ENCODE measurements at regions not wholly inside any gene's neighbourhood (a gene's known extent, or its start where the extent isn't known, plus 50 kb on each side); places are given as distances from the start of the nearest gene placed in this dataset.
A peak's percentile ranks its signal among the peaks of the same experiment; 100 is the strongest.
"Not testable (repeated sequence)": the region's sequence is repeated elsewhere in the genome, so short reads cannot be mapped to it uniquely, and the experiment has no call there.

DNA sequence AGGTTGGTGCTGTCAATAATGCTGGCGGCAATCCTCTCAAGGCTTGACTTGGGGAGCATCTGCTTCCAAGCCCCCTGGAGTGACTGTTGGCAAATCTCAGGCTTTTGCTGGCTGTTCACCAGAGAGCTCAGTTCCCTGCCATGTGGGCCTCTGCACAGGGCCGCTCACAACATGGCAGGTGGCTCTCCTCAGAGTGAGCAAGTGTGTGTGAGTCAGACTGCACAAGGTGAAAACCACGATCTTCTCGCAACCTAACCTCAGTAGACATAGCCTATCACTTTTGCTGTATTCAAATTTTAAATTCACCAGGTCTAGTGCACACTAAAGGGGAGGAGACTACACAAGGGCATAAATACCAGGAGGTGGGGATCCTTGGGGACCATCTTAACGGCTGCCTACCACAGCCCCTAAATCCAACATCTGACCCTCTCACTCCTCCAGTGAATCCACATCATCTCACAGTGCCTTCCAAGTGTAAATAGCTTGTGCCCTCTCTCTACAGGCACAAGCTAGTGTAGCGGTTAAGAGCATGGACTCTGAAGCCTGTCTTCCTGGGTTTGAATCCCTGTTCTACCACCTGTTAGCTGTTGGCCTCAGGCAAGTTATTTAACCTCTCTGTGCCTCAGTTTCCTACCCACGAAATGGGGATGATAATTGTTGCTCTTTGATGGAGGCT, 187.7 kb upstream of the CXCR4 start:
- DNase-seq (ENCODE audit: extremely low spot score, insufficient read length, low read depth) (no peak), FAIRE-seq (peak; percentile 78)

DNA sequence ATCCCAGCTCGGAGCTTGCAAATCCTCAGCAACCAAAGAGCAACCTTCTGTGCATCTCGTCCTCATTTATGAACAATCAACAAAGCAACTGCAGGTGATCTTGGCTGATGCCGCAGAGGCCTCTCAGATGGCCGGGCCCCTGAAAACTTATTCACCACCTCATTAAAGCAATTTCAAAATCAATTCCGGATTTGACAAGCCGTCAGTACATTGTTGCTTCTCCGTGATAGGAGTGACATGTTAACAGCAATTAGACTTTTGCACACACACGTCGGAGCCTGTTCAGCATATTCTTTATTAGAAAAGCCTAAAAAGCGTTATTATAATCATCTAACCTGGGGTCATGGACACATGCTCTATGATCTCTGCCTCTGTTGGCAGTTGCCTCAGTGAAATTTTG, 183.1 kb upstream of the CXCR4 start:
- no peak for DNase-seq (ENCODE audit: extremely low spot score, insufficient read length, low read depth)
- no peak for FAIRE-seq

DNA sequence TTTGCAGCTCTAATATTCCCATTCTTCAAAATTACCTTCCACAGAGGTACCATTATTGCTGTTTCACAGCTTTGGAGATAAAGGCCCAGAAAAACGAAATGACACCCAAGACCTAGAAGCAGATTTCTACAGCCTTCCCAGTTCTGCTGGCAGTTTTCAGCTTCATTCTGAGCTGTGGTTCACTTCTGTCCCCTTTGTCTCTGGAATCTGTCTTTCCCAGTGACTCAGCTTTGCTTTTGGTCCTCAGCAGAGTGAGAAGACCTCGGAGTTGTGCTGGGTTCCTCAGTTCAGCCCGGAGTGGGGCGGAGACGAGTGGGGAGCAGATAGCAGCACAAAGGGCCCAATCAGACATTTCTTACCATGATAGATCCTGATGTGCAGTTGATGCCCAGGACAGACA, 180.7 kb upstream of the CXCR4 start:
- DNase-seq (ENCODE audit: extremely low spot score, insufficient read length, low read depth) (no peak), FAIRE-seq (no peak)

DNA sequence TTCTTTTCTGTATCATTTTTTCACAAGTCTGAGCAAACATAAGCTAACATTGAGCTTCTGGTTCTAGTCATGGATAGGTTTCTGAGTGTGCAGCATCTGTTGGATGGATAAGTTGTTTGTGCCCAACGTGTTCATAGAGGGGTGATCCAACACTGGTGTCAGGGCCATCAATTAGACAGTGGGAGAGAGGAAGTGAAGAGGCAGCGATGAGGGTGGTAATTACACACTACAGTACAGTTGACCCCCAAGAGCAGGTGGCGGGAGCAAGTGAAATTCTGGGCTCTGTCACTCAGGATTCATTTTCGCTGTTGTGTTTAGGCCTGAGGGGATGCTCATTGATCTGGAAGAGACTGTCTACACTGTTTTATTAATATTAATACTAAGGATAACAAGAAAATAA, 180.0 kb upstream of the CXCR4 start:
- DNase-seq (ENCODE audit: extremely low spot score, insufficient read length, low read depth) (no peak), FAIRE-seq (no peak)

DNA sequence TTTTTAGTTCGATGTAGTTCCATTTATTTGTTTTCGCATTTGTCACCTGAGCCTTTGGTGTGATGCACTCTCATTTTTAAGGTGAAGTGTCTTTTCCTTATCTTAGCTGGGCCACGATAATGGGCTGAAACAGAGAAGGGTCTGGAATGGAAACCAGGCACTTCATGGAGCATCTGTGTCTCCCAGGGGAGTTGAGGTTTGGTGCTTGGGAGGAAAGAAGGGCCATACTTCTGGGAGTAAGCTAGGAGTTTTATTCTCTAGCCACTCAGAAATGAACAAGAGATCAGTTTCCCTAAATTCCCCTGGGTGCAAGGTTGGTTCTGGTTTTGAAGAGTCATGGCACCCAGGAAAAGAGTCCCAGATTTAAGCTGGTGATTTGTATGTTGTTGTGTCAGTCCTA, 179.4 kb upstream of the CXCR4 start:
- DNase-seq (ENCODE audit: extremely low spot score, insufficient read length, low read depth) (no peak), FAIRE-seq (no peak)

DNA sequence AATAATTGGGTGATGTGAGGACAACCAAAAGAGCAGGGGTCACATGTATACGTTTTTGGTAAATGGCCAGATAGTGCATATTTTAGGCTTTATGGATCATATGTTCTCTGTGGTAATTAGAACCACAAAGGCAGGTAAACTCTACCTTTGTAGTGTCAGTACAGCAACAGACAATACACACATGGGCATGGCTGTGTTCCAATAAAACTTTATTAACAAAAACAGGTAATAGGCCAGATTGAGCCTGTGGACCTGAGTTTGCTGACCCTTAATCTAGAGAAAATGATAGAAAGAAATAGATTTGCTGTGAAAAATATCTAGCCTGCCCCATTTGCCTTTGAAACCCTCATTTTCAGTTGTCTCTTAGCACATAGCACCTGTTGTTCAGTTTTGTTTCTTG, 177.2 kb upstream of the CXCR4 start:
- FAIRE-seq = no peak
- no peak for DNase-seq (ENCODE audit: extremely low spot score, insufficient read length, low read depth)

DNA sequence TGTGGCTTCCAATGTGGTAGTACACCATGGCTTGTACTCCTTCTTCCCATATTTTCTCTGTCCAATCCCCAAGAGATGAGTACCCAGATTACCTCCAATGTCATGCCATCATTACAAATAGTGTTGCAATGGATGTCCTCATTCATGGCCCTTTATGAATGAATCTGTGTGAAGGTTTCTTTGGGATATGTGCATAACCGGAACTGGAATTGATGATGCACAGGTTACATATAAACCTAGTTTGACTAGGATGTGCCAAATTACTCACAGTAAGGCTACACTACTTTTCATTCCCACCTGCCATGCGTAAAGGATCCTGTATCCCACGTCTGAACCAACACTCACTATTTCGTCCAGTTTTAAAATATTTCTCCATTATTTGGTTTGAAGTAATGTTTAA, 173.9 kb upstream of the CXCR4 start:
- FAIRE-seq (no peak), DNase-seq (ENCODE audit: extremely low spot score, insufficient read length, low read depth) (no peak)

DNA sequence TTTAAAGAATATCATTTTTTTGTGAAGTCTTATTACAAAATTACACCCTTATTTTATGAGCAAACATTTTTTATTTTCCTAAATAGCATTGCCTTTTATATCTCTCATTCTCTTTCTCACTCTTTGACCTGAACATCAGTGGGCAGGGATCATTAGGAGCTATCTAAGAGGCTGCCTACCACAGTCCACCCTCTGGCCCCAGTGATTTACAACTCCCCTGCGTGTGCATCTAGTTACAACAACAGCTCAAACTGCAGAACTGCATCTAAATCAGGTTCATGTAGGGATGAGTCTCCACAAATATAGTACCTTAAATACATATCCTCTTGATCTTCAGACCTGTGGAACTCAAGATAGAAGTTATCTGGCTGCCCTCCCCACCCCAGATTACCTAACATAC, 172.4 kb upstream of the CXCR4 start:
- FAIRE-seq = no peak
- DNase-seq (ENCODE audit: extremely low spot score, insufficient read length, low read depth) = no peak

DNA sequence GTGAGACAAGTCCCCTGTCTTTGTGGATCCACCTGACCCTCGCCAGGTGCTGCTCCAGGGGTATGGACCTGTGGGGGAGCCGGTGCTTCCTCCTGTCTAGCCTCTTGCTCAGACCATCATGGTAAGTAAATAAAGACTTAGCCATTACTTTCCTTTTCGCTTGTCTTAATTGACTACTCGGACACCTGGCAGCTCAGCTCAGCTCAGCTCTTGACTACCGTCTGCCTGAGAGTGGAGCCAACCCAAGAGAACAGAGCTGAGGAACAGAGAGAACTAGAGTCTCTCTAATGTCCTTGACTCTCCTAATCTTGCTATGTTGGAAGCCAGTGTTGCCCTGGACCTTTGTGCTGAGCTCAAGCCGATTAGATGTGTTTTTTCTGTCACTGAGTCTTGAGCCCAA, 170.3 kb upstream of the CXCR4 start:
- no peak for DNase-seq (ENCODE audit: extremely low spot score, insufficient read length, low read depth)
- FAIRE-seq = no peak

DNA sequence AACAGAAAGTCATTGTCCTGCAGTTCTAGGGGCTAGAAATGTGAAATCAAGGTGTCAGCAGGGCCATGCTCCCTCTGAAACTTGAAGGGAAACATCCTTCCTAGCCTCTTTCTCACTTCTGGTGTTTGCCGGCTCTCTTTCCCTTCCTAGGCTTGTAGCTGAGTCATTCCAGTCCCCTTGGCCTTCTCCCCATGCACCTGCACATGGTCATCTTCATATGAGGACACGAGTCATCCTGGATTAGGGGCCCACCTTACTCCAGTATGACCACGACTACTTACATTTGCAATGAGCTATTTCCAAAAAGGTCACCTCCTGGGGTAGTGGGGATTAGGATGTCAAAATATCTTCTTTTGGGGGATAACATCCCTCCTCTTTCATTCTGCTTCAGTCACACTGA, 168.5 kb upstream of the CXCR4 start:
- no peak for FAIRE-seq
- no peak for DNase-seq (ENCODE audit: extremely low spot score, insufficient read length, low read depth)

DNA sequence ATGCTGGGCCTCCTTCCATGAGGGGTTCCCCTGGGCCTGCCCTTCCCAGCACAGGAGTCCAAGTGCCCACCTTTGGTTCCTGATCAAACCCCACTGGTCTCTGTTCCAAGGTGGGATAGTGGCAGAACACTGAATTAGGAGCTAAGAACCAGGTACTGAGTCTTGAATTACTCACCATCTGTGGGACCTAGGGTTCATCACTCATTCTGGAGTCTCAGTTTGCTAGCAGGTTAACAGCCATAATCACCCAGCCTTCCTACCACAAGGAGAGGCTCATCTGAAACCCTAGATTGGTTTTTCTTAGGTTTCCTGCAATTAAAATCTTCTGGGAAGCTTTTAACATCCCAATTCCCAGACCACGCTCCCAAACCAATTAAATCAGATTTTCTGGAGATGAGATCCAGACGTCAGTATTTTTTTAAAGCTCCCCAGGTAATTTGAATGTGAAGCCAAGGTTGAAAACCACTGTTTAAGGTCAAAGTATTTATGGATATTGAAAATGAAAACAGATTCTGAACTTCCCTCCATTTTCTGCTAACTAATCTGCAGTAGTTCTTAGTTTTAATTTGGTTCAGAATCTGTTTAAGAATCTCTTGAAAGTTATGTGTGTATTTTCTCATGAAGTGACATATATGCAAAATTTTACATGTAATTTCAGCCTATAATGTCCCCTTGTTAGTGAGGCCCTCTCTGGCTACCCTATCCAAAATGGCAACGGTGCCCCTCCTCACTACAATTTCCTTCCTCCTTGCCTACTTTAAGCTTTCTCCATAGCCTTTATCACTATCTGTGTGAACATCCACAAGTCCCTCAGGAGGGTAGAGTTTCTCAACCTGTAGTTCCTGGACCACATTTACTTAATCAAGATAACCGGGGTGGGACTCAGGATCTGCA, 166.5 kb upstream of the CXCR4 start:
- DNase-seq (ENCODE audit: extremely low spot score, insufficient read length, low read depth) (no peak), FAIRE-seq (peak; percentile 60)

DNA sequence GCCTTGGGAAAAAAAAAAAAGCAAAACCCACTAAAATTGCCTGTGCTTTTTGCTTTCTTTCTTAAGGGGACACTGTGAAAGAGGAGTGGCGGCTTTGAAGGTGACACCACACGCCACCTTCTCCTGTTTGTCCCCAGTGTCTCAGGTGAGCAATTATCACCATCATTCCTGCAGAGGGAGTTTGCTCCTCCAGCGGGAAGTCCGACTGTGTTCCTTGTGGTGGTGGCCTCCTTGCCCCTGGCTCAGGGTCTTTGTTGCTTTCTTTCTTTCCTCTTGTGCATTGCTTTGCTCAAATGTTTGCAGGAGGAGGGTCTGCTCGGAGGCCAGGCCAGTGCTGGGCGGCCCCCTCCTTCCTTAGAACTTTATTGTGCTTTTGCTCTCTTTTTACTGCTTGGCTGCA, 164.3 kb upstream of the CXCR4 start:
- FAIRE-seq (no peak), DNase-seq (ENCODE audit: extremely low spot score, insufficient read length, low read depth) (no peak)

DNA sequence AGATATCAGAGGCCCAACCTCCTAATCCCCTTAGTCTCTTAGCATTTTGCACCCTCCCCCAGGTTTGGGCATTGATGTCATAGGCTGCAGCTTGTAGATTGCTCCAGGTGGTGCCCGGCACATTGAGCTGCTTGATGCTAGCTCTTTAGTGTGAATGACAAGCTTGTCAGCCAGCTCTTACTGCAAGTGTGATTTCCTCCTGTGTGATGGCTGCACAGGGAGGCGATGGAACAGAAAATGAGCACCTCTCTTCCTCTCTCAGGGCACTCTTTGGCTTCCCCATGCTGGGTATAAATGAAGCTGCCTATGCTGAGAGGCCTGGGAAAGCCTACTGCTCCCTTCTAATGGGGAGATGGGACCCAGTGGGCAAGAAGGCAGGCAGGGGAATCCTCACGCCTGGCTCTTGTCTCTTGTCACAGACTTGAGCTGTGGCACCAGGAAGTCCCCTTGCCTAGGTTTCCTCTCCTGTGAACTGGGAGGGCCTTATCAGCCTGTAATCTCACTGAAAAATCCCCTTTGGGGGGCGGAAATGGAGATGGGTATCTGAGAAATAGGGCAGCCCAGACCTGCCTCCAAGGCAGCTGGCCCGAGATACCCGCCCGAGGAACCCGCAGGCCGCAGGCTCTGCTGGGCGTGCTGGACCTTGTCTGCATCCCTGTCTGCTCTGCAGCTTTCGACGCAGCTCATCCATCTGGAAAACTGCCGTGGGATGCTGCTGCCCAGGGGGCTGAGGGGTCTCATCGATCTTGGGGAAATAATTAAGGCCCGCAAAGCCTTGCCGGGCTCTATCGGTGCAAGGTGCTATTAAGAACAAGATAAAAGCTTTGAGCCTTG, 163.5 kb upstream of the CXCR4 start:
- FAIRE-seq = peak; percentile 29
- DNase-seq (ENCODE audit: extremely low spot score, insufficient read length, low read depth) = no peak

DNA sequence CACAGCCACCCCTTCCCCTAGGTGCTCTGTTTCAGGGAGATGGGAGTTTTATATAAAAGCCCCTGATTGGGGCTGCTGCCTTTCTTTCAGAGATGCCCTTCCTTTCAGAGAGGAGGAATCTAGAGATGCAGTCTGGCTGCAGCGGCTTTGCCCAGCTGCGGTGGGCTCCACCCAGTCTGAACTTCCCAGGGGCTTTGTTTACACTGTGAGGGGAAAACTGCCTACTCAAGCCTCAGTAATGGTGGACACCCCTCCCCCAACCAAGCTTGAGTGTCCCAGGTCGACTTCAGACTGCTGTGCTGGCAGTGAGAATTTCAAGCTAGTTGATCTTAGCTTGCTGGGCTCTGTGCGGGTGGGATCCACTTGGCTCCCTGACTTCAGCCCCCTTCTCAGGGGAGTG, 148.4 kb upstream of the CXCR4 start:
- DNase-seq (ENCODE audit: extremely low spot score, insufficient read length, low read depth); FAIRE-seq: not testable (repeated sequence)

DNA sequence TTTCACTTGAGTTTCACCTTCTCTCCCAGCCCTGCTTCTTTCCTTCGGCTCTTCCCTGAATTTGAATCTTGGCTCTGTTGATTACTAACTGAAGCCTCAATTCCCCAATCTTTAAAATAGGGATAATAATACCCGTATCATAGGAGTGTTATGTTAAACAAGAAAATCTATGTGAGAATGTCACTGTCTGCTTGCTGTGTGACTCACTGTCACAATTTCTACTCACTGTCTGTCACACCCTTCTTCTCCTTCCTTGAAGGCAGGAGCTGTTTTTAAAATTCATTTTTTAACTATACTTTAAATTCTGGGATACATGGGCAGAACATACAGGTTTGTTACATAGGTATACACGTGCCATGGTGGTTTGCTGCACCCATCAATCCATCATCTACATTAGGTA, 141.6 kb upstream of the CXCR4 start:
- DNase-seq (ENCODE audit: extremely low spot score, insufficient read length, low read depth) (no peak), FAIRE-seq (no peak)

DNA sequence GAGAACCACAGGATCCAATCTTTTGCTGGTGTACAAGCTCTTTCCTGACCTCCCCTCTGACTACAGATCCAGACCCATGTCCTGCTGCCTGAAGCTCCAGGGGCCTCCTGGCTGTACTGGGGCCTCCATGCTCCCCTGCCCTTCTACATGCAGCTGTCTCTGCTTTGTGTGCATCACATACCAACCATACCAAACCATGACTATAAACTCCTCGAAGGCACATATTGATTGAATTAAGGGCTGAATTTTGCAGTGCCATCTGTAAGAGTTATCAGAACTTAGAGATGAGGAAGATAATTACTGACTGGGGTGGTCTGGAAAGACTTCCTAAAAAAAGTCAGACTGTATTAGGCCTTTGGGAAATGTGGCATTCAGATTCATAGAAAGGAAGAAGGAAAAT, 139.9 kb upstream of the CXCR4 start:
- FAIRE-seq (no peak), DNase-seq (ENCODE audit: extremely low spot score, insufficient read length, low read depth) (no peak)

DNA sequence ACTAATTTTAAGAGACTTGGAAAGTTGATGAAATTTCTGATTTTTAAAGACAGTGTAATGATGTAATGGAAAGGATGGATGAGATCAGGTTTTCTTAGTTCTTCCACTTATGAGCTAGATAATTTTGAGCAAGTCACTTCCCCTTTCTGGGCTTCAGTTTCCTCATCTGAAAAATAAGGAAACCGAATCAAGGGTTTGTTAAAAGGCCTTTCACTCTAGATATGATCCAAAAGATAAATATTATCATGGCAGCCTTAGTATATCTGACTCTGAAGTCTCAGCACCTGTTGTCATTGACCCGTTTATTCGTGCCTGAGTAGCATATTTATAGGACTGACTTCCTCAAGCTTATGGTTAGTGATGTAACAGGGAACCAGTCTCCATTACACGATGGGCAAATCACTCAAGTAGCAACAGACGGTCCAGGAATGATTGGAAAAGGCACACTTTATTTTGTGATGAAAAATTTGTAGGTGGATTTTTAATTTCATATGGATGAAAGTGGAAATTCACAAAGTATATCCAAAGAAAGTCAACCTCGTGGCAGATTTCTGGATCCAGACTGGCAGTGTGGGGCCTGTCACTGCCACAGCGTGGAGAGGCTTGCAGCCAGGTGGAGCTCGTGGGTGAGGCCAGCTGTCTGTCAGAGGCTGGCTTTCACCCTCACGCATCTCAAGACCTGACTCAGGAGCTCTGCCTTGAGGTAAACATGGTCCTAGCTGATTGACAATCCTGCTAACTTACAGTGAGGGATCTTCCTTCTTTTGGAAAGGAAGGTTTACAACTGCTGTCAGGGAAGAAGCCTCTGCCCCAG, 137.9 kb upstream of the CXCR4 start:
- DNase-seq (ENCODE audit: extremely low spot score, insufficient read length, low read depth) (no peak), FAIRE-seq (peak; percentile 60)

DNA sequence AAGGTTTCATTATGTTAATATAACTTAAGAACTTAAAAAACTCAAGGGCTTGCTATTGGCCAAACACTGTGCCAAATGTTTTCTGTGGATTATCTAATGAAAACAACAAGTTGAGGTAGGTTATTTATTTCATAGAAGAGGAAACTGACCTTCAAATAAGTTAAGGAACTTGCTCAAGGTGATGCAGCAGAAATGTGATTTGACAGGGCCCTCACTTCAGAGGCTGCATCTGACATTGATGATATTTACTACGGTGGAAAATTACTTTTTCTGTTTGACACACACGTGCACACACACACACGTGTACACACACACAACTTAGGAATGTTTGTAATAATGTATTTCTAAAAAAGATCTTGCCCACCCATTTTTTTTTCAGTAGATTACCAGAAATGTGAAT, 137.2 kb upstream of the CXCR4 start:
- DNase-seq (ENCODE audit: extremely low spot score, insufficient read length, low read depth) (no peak), FAIRE-seq (no peak)

DNA sequence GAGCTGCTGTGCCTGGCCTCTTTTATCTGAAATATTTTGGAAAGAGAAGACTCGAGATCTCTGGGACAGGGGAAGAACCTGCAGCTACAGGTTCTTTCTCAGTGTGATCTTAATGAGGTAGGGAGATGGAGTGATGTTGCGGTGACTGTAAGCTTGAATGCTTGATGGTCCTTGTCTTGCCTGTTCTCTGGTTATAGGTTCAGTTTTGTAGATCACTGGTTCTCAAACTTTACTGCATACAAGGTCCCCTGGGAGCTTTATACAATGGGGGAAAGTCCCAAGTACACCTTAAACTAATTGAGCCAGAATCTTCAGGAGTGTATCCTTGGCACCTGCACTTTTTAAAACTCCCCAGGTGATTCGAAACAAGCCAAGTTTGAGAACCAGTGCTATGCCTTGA, 136.7 kb upstream of the CXCR4 start:
- FAIRE-seq = peak; percentile 70
- no peak for DNase-seq (ENCODE audit: extremely low spot score, insufficient read length, low read depth)
